ENCODE measurements at regions not wholly inside any gene's neighbourhood (a gene's known extent, or its start where the extent isn't known, plus 50 kb on each side); places are given as distances from the start of the nearest gene placed in this dataset.

- TF ChIP-seq CTCF (IDR thresholded peaks at IDR 0.05): no peak
- no peak overlapping the region for H3K27ac ChIP-seq
Observed at GRCh38 chr3:150068440-150069153, 97.9 kb upstream of the PFN2 start.

GRCh38 chr3:150067561-150067960 is 96.9 kb upstream of the PFN2 start:
- H3K27ac ChIP-seq: no peak overlapping the region
- no peak for TF ChIP-seq ZFX (IDR thresholded peaks at IDR 0.05; ENCODE audit: borderline replicate concordance)
- no peak for TF ChIP-seq CTCF (IDR thresholded peaks at IDR 0.05)

- no peak for TF ChIP-seq CTCF (IDR thresholded peaks at IDR 0.05)
- no peak overlapping the region for H3K27ac ChIP-seq
Observed at GRCh38 chr3:150064971-150065370, 94.3 kb upstream of the PFN2 start.

- H3K27ac ChIP-seq: no peak overlapping the region
- TF ChIP-seq CTCF (IDR thresholded peaks at IDR 0.05): no peak
- no peak for TF ChIP-seq ZFX (IDR thresholded peaks at IDR 0.05; ENCODE audit: borderline replicate concordance)
Observed at GRCh38 chr3:150063237-150063636, 92.5 kb upstream of the PFN2 start.

- no peak overlapping the region for H3K27ac ChIP-seq
Observed at GRCh38 chr3:150062492-150062891, 91.8 kb upstream of the PFN2 start.

GRCh38 chr3:150061288-150062024 is 90.8 kb upstream of the PFN2 start:
- TF ChIP-seq ZFX (IDR thresholded peaks at IDR 0.05; ENCODE audit: borderline replicate concordance) (no peak), CTCF (IDR thresholded peaks at IDR 0.05) (no peak)
- no peak overlapping the region for H3K27ac ChIP-seq

More at GRCh38 chr3:150062492-150062891, 91.8 kb upstream of the PFN2 start:
- TF ChIP-seq ZFX (IDR thresholded peaks at IDR 0.05; ENCODE audit: borderline replicate concordance): no peak
- TF ChIP-seq CTCF (IDR thresholded peaks at IDR 0.05): no peak

- H3K27ac ChIP-seq: no peak overlapping the region
- no peak for TF ChIP-seq ZFX (IDR thresholded peaks at IDR 0.05; ENCODE audit: borderline replicate concordance)
- TF ChIP-seq CTCF (IDR thresholded peaks at IDR 0.05): no peak
Observed at GRCh38 chr3:150059729-150060128, 89.0 kb upstream of the PFN2 start.

Measured in 22Rv1 (cell line).